Activated CD8-positive, alpha-beta T cell treated with anti-CD3 and anti-CD28 coated beads, Interleukin-2, amount 10 ng/mL, durations not matched to agents 7 days and 5 days (primary cell): ENCODE measurements at regions not wholly inside any gene's neighbourhood (a gene's known extent, or its start where the extent isn't known, plus 50 kb on each side); places are given as distances from the start of the nearest gene placed in this dataset.

Experiments used
- ATAC-seq: fragments of 150-1000 bp; cut with Tn5 transposase; one replicate; pipeline ENCODE4 v1.10.0; 2021; ENCODE audit warnings: moderate library complexity
- CTCF ChIA-PET: fragments of 350-600 bp; sonication (Branson Sonifier 250); formaldehyde crosslinking; loops from one replicate; lab custom pipeline; 2021; ENCODE audit warnings: antibody characterized with exemption; lab: Charles Lee
- POLR2A ChIA-PET: fragments of 350-600 bp; sonication (Branson Sonifier 250); formaldehyde crosslinking; loops from one replicate; lab custom pipeline; 2021; ENCODE audit warnings: antibody characterized with exemption; lab: Charles Lee
- DNase-seq: peaks from one replicate; pipeline ENCODE4 v3.0.0-alpha.2; 2020
- H3K27ac Mint-ChIP-seq: one replicate; pipeline ENCODE4 v1.8.0; 2021; ENCODE audit warnings: mild to moderate bottlenecking, mixed read lengths
- H3K27me3 Mint-ChIP-seq: one replicate; pipeline ENCODE4 v1.8.0; 2021; ENCODE audit warnings: low read depth, mixed read lengths
- H3K36me3 Mint-ChIP-seq: one replicate; pipeline ENCODE4 v1.8.0; 2021; ENCODE audit warnings: low read depth, mixed read lengths
- H3K4me1 Mint-ChIP-seq: one replicate; pipeline ENCODE4 v1.8.0; 2021; ENCODE audit warnings: low read depth, mixed read lengths
- H3K4me3 Mint-ChIP-seq: one replicate; pipeline ENCODE4 v1.8.0; 2021; ENCODE audit warnings: mild to moderate bottlenecking, mixed read lengths
- H3K9me3 Mint-ChIP-seq: one replicate; pipeline ENCODE4 v1.8.0; 2022; ENCODE audit warnings: mixed read lengths; ENCODE audit not compliant: insufficient read depth

DNA sequence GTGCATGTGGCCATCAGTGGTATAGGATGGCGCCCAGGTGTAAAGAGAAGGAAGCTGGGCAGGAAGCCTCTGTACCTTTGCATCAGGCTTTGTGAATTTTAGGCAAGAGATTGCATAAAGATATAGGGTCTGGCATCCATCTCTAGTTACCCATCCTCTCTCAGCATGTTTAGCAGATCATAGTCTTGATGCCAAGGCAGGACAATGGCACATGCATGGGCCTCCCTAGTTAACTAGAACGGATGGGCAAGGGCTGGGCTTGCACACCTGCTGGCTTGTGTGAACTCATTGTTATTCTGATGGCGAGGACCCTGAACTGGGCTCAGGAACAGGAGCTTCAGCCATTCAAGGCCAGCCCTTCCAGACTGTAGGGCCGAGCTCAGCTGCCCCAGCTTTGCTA is 229.2 kb upstream of the NCAM1 start:
- Mint-ChIP-seq H3K4me1 (no peaks in the 10 kb centered on the region), H3K27me3 (no peaks in the 10 kb centered on the region), H3K9me3 (no peaks in the 10 kb centered on the region), H3K27ac (no peak overlapping the region), H3K4me3 (no peak overlapping the region), H3K36me3 (no peaks in the 10 kb centered on the region)
- ChIA-PET POLR2A (no interaction called here), CTCF (no interaction called here)
- no peak for DNase-seq
- ATAC-seq, result no peak

- H3K36me3 Mint-ChIP-seq, result no peaks in the 10 kb centered on the region
- DNase-seq, result peak; percentile 23
- ChIA-PET POLR2A (no interaction called here), CTCF (no interaction called here)
- no peak overlapping the region for H3K4me3 Mint-ChIP-seq
- ATAC-seq, result no peak
- no peaks in the 10 kb centered on the region for H3K9me3 Mint-ChIP-seq
- no peak overlapping the region for H3K27ac Mint-ChIP-seq
- H3K27me3 Mint-ChIP-seq, result no peaks in the 10 kb centered on the region
- no peaks in the 10 kb centered on the region for H3K4me1 Mint-ChIP-seq
These were observed 227.0 kb upstream of the NCAM1 start for GRCh38 chr11:112734207-112734606.

DNA sequence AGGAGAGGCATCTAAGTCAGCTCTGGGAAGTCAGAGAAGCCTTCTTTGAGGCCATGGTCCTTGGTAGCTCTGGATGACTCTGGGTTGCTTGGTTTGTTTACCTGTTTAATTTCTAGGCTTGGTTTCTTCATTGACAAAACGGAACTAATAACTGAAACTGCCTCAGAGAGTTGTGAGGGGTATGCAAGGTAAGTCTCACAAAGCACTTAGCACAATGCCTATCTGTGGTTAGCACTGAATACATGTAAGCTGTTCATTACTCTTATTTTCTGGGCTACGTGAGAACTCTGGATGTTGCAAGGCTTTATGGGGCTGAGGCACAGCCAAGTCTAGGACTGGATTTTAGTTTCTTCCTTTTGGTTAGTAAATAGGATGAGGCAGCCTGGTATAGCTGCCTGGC is 225.8 kb upstream of the NCAM1 start:
- no peak overlapping the region for H3K27ac Mint-ChIP-seq
- H3K36me3 Mint-ChIP-seq, result no peaks in the 10 kb centered on the region
- H3K9me3 Mint-ChIP-seq, result no peaks in the 10 kb centered on the region
- no peaks in the 10 kb centered on the region for H3K4me1 Mint-ChIP-seq
- CTCF ChIA-PET, result no interaction called here
- no peaks in the 10 kb centered on the region for H3K27me3 Mint-ChIP-seq
- H3K4me3 Mint-ChIP-seq, result no peak overlapping the region
- ATAC-seq (no peak), DNase-seq (no peak)
- POLR2A ChIA-PET, result no interaction called here

GRCh38 chr11:112744041-112744440 is 217.2 kb upstream of the NCAM1 start:
- CTCF ChIA-PET, result no interaction called here
- Mint-ChIP-seq H3K9me3 (no peaks in the 10 kb centered on the region), H3K36me3 (no peaks in the 10 kb centered on the region), H3K4me1 (no peaks in the 10 kb centered on the region), H3K4me3 (no peak overlapping the region), H3K27me3 (peaks cover 3% of the 10 kb centered on the region), H3K27ac (no peak overlapping the region)
- DNase-seq (no peak), ATAC-seq (no peak)
- POLR2A ChIA-PET, result no interaction called here

- H3K27me3 Mint-ChIP-seq, result peaks cover 3% of the 10 kb centered on the region
- DNase-seq (no peak), ATAC-seq (no peak)
- POLR2A ChIA-PET, result no interaction called here
- H3K36me3 Mint-ChIP-seq, result no peaks in the 10 kb centered on the region
- CTCF ChIA-PET, result no interaction called here
- H3K4me3 Mint-ChIP-seq, result no peak overlapping the region
- H3K9me3 Mint-ChIP-seq, result no peaks in the 10 kb centered on the region
- H3K27ac Mint-ChIP-seq, result no peak overlapping the region
- H3K4me1 Mint-ChIP-seq, result no peaks in the 10 kb centered on the region
These were observed 215.2 kb upstream of the NCAM1 start for GRCh38 chr11:112745973-112746372.

DNA sequence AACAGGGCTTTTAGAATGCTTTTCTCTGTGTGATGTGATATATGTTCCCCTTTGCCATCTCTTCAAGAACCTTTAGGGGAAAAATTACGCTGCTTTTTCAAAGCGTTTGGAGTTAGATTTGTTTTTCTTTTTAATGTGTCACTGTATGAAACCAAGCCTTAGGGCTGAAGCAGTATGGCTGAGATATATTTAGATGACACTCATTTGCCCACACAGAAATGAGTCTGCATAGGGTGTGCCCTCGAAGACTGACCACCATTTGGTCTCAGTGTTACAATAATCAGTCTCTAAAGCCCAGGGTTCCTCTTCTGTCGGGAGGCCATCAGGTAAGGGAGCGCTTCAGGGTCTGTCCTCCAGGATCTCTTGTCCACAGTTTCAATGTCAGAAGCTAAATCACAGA is 213.0 kb upstream of the NCAM1 start:
- no peak overlapping the region for H3K4me3 Mint-ChIP-seq
- no peaks in the 10 kb centered on the region for H3K36me3 Mint-ChIP-seq
- DNase-seq, result no peak
- ATAC-seq, result no peak
- H3K27ac Mint-ChIP-seq, result no peak overlapping the region
- no peaks in the 10 kb centered on the region for H3K4me1 Mint-ChIP-seq
- H3K27me3 Mint-ChIP-seq, result peaks cover 3% of the 10 kb centered on the region
- ChIA-PET CTCF (no interaction called here), POLR2A (no interaction called here)
- no peaks in the 10 kb centered on the region for H3K9me3 Mint-ChIP-seq

DNA sequence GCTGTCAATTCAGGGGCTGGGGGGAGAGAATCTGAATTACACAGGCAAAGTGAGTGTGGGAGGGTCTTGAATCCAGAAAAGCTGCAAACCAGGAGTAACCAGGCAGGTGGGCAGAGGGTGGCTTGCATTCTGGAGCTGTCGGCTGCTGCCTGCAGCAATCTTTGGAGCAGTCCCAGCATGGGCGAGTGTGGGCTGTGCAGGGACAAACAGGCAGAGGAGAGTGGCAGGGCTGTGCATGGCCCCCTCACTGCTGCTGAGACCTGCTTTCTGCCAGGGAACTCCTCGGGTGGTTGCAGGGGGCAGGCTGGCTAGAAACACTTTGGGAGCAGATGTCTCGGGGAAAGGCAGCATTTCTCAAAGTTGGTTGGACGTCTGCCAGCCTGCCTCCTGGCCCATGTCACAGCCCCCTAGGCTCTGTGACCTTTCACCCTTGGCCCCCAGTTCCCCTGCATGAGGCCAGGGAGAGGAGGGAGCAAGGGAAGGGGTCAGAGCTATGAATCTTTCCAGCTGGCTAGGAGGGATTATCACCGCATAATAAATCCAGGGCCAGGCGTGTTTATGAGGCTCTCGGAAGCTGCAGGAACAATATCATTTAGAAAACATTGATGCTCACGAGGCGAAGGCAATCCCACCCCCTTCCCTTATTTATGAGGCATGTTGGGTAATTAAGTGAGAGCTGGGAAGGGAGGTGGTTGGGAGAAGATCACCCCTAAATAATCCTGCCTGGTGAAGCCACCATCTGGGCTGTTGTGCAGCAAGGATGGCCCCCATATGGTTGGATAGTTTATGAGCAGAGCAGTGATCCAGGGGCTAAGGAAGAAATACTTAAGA is 212.3 kb upstream of the NCAM1 start:
- ChIA-PET POLR2A (no interaction called here), CTCF (interaction anchor here (0.6 kb wide), 1 partner anchor 51 kb away, joined by 3 read pairs; no protein-coding TSS in a partner anchor)
- no peaks in the 10 kb centered on the region for H3K36me3 Mint-ChIP-seq
- H3K4me1 Mint-ChIP-seq, result no peaks in the 10 kb centered on the region
- no peak overlapping the region for H3K27ac Mint-ChIP-seq
- ATAC-seq, result no peak
- H3K27me3 Mint-ChIP-seq, result peaks cover 3% of the 10 kb centered on the region
- no peak overlapping the region for H3K4me3 Mint-ChIP-seq
- no peaks in the 10 kb centered on the region for H3K9me3 Mint-ChIP-seq
- no peak for DNase-seq

DNA sequence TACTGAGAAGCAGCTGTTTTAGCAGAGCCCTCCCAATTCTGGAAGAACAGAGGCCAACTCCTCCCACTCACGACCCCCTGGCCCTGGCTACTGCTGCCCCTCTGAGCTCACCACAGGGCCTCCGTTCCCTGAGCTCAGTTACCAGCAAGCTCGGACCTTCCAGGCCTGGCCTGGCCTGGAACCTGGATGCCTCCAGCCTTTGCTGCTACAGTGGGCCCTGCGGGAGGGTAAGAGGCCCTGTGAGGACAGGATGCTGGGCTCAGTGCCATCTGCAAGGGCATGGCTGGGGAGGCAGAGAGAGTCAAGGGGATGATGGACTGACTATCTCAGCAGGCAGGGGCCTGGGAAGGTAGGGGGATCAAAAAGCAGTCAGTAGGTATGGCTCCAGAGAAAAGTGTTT is 209.9 kb upstream of the NCAM1 start:
- ATAC-seq (no peak), DNase-seq (no peak)
- Mint-ChIP-seq H3K4me3 (no peak overlapping the region), H3K4me1 (no peaks in the 10 kb centered on the region), H3K27ac (no peak overlapping the region), H3K36me3 (no peaks in the 10 kb centered on the region), H3K27me3 (peaks cover 3% of the 10 kb centered on the region), H3K9me3 (no peaks in the 10 kb centered on the region)
- POLR2A ChIA-PET, result no interaction called here
- CTCF ChIA-PET, result no interaction called here

GRCh38 chr11:112751772-112752171 is 209.4 kb upstream of the NCAM1 start:
- DNase-seq (no peak), ATAC-seq (no peak)
- ChIA-PET POLR2A (no interaction called here), CTCF (no interaction called here)
- H3K27ac Mint-ChIP-seq, result no peak overlapping the region
- no peaks in the 10 kb centered on the region for H3K4me1 Mint-ChIP-seq
- H3K9me3 Mint-ChIP-seq, result no peaks in the 10 kb centered on the region
- H3K27me3 Mint-ChIP-seq, result peaks cover 6% of the 10 kb centered on the region
- no peaks in the 10 kb centered on the region for H3K36me3 Mint-ChIP-seq
- H3K4me3 Mint-ChIP-seq, result no peak overlapping the region

DNA sequence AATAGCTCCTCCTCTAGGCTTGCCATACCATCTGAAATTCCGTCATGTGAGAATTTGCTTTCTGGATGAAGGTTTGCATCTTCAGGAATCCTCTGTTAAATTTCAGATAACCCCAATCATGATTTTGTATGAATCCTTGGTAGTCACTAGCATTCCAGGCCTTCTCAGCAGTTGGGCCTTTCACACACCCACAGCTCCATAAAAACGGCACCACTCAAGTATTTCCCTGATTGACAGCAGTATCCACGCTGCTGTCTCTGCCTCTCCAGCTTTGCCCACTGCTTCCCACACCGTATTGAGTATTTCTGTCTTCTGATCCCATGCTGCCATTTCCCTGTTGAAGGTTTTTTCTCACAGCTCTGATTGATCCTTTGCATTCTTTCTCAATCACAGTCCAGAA is 208.7 kb upstream of the NCAM1 start:
- peaks cover 5% of the 10 kb centered on the region for H3K27me3 Mint-ChIP-seq
- POLR2A ChIA-PET, result no interaction called here

DNA sequence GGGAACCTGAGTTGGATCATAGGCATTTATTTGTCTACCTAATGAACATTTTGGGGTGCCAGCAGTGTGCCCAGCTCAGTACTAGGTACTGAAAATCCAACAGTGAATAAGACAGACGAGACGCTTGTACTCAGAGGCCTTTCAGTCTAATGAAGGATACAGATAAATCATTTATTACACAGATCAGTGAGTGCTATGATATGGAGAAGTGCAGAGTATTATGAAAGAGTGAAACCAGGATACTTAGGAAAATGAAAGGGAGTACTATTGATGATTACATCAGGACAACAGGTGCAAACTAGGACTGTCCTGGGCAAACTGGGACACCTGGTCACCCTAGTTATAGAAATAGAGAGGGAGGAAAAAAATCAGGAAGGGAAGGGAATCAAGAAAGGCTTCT is 207.5 kb upstream of the NCAM1 start:
- ChIA-PET POLR2A (no interaction called here), CTCF (no interaction called here)
- Mint-ChIP-seq H3K36me3 (no peaks in the 10 kb centered on the region), H3K9me3 (no peaks in the 10 kb centered on the region), H3K27ac (no peak overlapping the region), H3K27me3 (peaks cover 3% of the 10 kb centered on the region), H3K4me1 (no peaks in the 10 kb centered on the region), H3K4me3 (no peak overlapping the region)
- DNase-seq (no peak), ATAC-seq (no peak)

More for the DNA sequence above, 208.7 kb upstream of the NCAM1 start:
- DNase-seq (no peak), ATAC-seq (no peak)
- H3K9me3 Mint-ChIP-seq, result no peaks in the 10 kb centered on the region
- H3K27ac Mint-ChIP-seq, result no peak overlapping the region
- no peak overlapping the region for H3K4me3 Mint-ChIP-seq
- H3K36me3 Mint-ChIP-seq, result no peaks in the 10 kb centered on the region
- CTCF ChIA-PET, result no interaction called here
- no peaks in the 10 kb centered on the region for H3K4me1 Mint-ChIP-seq

GRCh38 chr11:112759418-112759817 is 201.8 kb upstream of the NCAM1 start:
- H3K36me3 Mint-ChIP-seq, result no peaks in the 10 kb centered on the region
- ChIA-PET POLR2A (no interaction called here), CTCF (no interaction called here)
- H3K9me3 Mint-ChIP-seq, result no peaks in the 10 kb centered on the region
- H3K27ac Mint-ChIP-seq, result no peak overlapping the region
- no peaks in the 10 kb centered on the region for H3K4me1 Mint-ChIP-seq
- H3K27me3 Mint-ChIP-seq, result peaks cover 3% of the 10 kb centered on the region
- no peak for ATAC-seq
- no peak for DNase-seq
- H3K4me3 Mint-ChIP-seq, result no peak overlapping the region
